ENCODE measurements at regions not wholly inside any gene's neighbourhood (a gene's known extent, or its start where the extent isn't known, plus 50 kb on each side); places are given as distances from the start of the nearest gene placed in this dataset.

GRCh38 chr2:236731767-236732580 lies 162.3 kb downstream of the ACKR3 start:
- intact Hi-C loops (cut with DNase I, micrococcal nuclease): no loop called here
- ATAC-seq (no peak), DNase-seq (peak; percentile 28 to 53)

DNA sequence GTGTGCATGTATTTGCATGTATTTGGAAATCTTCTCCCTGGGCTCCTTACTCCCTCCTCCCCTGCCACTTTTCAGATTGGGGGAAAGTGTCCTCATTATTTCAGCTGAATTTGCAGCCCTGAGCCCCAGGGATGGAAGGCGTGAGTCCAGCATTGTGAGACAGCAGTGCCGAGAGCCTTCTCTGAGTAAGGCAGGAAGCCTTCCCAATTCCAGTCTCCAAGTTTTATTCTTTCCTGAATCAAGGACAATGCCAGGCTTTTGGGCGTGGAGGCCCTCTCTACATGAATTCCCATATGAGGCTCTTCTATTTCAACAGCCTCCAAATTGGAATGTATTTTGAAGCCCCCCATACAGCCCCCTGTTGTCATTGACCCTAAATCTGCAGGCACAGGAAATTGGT lies 163.5 kb downstream of the ACKR3 start:
- DNase-seq (no peak), ATAC-seq (no peak)
- intact Hi-C loops (cut with DNase I, micrococcal nuclease): no loop called here

DNA sequence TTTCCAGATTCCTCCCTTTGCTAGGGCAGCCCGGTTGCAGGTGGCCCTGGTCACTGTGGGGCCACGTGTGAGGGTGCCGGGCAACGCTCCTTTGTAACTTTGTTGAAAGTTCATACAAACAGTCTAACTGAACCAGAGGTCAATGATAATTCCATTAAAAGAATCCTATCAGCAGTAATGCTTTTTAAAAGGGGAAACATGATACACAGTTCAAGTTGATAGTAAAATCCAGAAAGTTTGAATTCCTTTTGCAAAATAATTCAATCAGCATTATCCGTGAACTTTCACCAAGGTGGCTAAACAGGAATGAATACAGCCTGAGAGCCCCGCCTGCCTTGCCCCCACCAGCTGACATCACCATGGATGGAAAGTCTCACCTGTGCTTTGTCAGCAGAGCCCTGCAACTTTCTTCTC lies 166.2 kb downstream of the ACKR3 start:
- ATAC-seq (no peak), DNase-seq (no peak)
- intact Hi-C loops (cut with DNase I, micrococcal nuclease): no loop called here

DNA sequence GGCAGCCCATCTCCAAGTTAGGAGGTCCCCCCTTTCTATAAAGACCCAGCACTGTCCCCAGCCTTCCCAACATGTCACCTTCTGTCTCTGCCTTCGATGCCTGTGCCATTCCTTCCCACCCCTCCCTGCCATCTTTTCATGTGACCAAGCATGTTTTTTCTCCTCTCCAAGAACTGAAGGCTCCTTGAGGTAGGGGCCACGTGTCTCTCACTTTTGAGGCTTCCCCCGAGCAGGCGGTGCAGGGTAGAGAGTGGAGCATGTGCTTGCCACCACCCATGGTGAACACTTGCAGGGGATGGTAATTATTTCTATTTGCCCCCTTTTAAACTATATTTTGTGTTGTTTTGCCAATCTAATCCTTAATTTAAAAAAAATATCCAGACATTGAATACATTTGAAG lies 168.4 kb downstream of the ACKR3 start:
- ATAC-seq (no peak), DNase-seq (no peak)
- intact Hi-C loops (cut with DNase I, micrococcal nuclease): no loop called here

- intact Hi-C loops (cut with DNase I, micrococcal nuclease): no loop called here
- ATAC-seq: no peak
Observed at GRCh38 chr2:236738896-236739295, 169.3 kb downstream of the ACKR3 start.

GRCh38 chr2:236739663-236740062 lies 170.0 kb downstream of the ACKR3 start:
- DNase-seq (no peak), ATAC-seq (no peak)
- intact Hi-C loops (cut with DNase I, micrococcal nuclease): no loop called here

More at GRCh38 chr2:236738896-236739295, 169.3 kb downstream of the ACKR3 start:
- DNase-seq: no peak

DNA sequence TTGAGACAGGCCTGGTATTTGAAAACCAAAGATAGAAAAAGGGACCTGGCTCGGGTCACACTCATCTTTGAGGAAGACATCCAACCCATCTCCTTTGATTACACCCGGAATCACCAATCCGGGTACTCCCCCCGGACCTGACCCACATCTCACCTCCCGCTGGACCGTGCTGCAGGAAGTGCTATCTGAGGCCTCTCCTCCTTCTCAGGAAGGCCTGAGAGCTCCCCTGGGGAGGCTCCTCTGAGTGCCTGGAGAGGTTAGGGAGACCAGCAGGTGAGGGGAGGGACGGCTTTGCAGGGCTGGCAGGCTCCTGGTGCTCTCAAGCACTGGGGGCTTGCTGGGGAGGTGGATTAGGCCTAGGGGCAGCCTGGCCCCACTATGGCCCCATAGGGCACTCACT lies 170.9 kb downstream of the ACKR3 start:
- intact Hi-C loops (cut with DNase I, micrococcal nuclease): no loop called here
- ATAC-seq (no peak), DNase-seq (no peak)

DNA sequence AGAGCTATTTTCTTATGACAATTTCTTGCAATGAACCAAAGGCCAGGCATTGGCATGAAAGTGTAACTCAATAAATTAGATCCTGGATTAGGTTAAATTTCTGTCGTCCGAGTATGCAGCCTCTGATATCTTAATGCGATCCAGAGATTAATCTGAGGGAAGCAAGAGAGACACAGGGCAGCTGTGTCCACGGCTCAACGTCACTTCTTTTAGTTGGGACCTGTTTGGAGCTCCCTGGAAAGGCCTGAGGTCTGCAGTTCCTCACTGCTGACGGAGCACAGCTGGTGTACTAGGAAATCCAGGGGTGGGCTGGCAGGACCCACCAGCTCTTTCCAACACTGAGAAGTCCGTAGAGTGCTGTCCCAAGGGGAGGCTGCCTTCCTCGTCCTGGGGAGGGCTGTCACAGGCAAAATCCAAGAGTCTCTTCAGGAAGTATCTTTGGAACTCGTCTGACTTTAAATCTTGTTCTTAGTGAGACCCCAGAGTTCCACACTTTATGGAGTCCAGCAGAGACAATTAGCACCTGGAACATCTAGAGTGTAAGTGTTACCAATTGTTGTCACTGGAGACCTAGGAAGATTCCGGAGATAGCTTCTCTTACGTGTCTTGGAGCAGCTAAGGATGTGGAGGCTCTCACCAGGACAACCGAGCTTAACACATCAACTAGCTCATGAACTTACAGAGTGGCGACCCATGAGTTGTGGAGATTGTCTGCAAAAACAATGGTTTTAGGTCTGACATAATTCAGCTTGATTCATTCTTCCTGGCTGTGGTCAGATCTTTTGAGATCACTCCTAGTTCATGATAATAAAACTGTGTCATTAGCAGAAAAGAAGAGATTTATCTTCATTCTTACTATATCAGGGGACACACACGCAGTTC lies 173.7 kb downstream of the ACKR3 start:
- intact Hi-C loops (cut with DNase I, micrococcal nuclease): no loop called here
- no peak for ATAC-seq
- DNase-seq: no peak

GRCh38 chr2:236743921-236744280 lies 174.3 kb downstream of the ACKR3 start:
- intact Hi-C loops (cut with DNase I, micrococcal nuclease): no loop called here
- ATAC-seq: no peak
- no peak for DNase-seq

DNA sequence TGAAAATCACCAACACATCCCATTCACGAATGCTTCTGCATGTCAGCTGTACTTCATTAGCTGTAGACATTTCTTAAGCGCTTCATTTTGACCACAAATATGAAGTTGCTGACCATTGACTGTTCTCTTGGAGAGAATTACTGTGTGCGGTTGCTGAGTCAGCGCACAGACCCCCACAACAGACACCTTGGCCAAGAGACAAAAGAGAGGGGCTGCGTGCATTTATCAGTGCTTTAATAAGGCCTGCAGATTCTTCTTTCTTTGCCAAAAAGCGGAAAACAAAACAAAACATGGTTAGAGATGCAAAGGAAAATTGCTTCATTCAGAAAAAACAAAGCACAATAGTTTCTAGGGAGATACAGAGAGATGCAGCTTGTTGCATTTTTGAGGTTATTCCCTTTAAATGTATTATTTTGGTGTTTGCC lies 174.7 kb downstream of the ACKR3 start:
- ATAC-seq (no peak), DNase-seq (no peak)
- intact Hi-C loops (cut with DNase I, micrococcal nuclease): no loop called here

- ATAC-seq (no peak), DNase-seq (no peak)
- intact Hi-C loops (cut with DNase I, micrococcal nuclease): no loop called here
Observed at GRCh38 chr2:236744716-236745115, 175.1 kb downstream of the ACKR3 start.

DNA sequence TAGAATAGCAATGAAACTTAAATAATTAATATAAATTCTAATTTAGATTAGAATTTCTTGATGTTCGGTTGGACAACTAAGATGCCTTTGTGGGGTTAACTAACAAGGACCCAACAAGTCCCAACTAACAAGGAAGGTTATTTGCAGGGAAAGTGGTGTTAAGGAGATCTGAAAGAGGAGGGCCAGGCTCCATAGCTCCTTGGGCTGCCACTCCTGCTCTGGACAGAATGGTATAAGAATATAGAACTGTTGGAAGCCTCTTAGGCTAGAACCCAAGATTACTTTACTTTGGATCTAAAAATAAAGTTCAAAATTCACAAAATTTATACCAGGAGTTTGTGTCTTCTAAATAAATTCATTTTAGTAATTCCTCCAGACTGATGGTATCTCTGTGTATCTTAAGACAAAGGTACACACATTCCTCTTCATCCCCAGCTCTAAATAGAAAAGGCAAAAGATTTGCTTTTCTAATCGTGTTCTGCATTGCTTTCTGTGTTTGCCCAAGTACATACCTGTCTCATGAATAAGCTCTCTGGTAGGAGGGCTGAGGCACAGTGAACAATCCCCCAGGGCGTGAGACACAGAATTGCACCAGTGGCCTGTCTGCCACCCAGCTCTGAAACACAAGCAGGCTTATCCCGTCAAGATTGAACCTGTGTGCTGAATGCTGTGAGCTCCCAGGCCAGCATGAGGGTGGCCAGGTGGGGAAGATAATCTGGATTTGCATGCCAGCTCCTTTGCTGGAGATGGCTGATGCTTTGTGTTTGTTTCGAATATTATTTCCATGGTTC lies 176.0 kb downstream of the ACKR3 start:
- DNase-seq (no peak), ATAC-seq (no peak)

DNA sequence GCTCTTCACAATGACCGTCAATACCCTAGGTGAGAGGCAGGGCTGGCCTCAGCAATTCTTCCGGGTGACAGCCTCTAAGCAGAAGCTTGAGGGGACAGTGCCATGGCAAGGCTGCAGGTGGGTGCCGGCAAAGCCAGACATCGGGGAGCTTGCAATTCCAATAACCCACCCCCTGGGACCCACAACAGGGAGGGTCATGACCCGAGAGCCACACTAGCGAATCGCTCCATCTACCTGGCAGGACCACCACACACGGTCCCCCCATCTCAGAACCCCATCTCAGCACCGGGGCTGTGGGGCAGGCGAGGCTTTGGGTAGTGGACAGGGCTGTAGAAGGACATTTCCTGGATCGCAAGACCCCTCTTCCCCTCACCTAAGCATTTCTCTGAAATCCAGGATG lies 177.2 kb downstream of the ACKR3 start:
- intact Hi-C loops (cut with DNase I, micrococcal nuclease): no loop called here
- no peak for ATAC-seq

More for the DNA sequence above, 176.0 kb downstream of the ACKR3 start:
- intact Hi-C loops (cut with DNase I, micrococcal nuclease): no loop called here

DNA sequence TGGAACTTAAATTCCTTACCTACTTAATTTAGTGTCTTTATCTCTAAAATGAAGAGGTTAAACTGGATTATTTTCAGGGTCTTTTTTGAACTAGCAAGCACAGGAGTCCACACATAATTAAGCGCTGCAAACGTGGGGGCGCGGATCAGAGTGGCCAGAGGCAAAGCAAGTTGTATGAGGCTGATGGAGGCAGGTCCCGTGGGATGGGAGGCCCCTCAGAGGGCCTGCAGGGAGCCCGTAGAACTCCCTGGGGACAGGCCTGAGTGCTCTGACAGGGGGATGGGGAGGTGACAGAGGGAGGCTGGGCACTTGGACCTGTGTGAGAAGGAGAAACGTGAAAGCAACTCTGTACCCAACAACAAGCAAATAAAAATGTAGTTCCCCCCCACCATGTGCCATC lies 177.8 kb downstream of the ACKR3 start:
- no peak for ATAC-seq
- no peak for DNase-seq
- intact Hi-C loops (cut with DNase I, micrococcal nuclease): no loop called here

More for the DNA sequence above, 177.2 kb downstream of the ACKR3 start:
- no peak for DNase-seq

GRCh38 chr2:236747925-236748324 lies 178.3 kb downstream of the ACKR3 start:
- DNase-seq (no peak), ATAC-seq (no peak)
- intact Hi-C loops (cut with DNase I, micrococcal nuclease): no loop called here

- no peak for DNase-seq
- intact Hi-C loops (cut with DNase I, micrococcal nuclease): no loop called here
- ATAC-seq: no peak
Observed at GRCh38 chr2:236748385-236748784, 178.8 kb downstream of the ACKR3 start.

DNA sequence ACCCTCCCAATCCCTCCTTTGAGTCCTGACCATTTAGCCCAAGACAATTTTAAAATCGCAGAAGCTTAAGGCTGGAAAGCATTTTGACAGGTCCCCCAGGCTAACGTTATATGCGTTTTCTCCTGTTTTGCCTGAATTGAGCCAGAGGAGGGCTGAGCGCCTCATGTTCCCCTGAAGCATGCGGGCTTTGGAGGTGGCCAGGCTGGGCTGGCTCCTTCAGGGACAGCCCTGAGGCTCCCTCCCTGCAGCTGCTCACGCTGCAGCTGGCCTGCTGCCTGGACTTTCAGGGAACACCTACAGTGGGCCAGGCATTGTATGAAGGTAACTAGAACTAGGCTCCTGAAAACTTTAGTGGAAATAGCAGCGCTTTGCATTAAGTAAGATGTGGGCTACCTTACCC lies 179.2 kb downstream of the ACKR3 start:
- intact Hi-C loops (cut with DNase I, micrococcal nuclease): no loop called here
- ATAC-seq: no peak
- no peak for DNase-seq

DNA sequence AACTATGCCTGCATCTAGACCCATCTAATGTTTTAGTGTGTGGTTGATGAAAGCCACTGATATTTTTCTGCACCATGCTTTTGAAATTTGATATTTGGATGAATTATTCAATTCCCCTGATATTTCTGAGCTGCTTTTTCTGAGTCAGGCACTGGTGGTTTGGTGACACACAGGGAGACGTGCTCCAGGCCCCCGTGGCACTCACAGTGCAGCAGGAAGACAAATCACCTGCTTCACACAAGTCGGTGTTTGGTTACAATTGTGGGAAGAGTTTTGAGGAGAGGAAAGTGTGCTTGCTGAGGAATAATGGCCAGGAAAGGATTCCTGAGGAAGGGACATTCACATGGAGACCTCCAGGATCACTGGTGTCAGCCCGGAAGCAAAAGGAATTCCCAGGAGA lies 179.7 kb downstream of the ACKR3 start:
- DNase-seq (no peak), ATAC-seq (no peak)
- intact Hi-C loops (cut with DNase I, micrococcal nuclease): no loop called here

DNA sequence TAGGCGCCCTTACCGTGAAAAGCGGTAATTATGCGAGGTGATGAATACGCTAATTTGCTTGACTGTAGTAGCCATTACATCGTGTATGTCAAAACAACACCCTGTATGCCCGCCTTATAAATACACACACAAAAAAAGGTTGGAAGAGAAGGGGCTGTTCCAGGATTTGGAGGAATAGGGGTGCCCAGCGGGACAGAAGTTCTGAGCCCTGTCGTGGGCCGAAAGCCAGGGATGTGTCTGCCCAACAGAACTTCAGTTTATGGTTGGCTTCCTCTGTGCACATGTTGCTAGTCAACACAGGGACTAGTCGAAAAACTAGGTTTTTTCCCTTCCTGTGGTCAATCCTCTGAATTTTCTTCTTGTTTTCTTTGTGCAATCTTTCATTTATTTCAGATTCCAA lies 182.5 kb downstream of the ACKR3 start:
- intact Hi-C loops (cut with DNase I, micrococcal nuclease): no loop called here
- ATAC-seq: no peak
- no peak for DNase-seq
